Mucosa of descending colon (tissue), 3 donors: ENCODE measurements at regions not wholly inside any gene's neighbourhood (a gene's known extent, or its start where the extent isn't known, plus 50 kb on each side); places are given as distances from the start of the nearest gene placed in this dataset.

Source experiments
- ATAC-seq: fragments of 200-7000 bp; cut with Tn5 transposase; one replicate; pipeline ENCODE4 v1.9.1; 2020; ENCODE audit warnings: mild to moderate bottlenecking, moderate library complexity
- DNase-seq, 3 donors: peaks; one replicate each; pipeline ENCODE4 v3.0.0-alpha.2; 2020
- H3K36me3 ChIP-seq: fragments of 200-600 bp; one replicate; pipeline ENCODE4 v1.8.0; 2021; ENCODE audit warnings: low read depth, mild to moderate bottlenecking
- H3K4me1 ChIP-seq: fragments of 200-600 bp; one replicate; pipeline ENCODE4 v1.8.0; 2021; ENCODE audit warnings: low read depth, mild to moderate bottlenecking
- H3K4me3 ChIP-seq: fragments of 200-600 bp; one replicate; pipeline ENCODE4 v1.8.0; 2021; ENCODE audit warnings: mild to moderate bottlenecking
- H3K9me3 ChIP-seq: fragments of 200-600 bp; one replicate; pipeline ENCODE4 v1.8.0; 2021; ENCODE audit warnings: mild to moderate bottlenecking
- intact Hi-C, 2 donors: fragments of 100-400 bp; cut with DNase I in 1 of 2; cut with micrococcal nuclease in 1 of 2; formaldehyde crosslinking; loops; one replicate each; pipeline versions ENCODE4 v1.11.0 to v1.11.1; 2022; cut with DNase I, micrococcal nuclease
- TF ChIP-seq, protein P1 (sequence below): fragments of 200-600 bp; IDR thresholded peaks from one replicate; pipeline ENCODE4 v1.8.0; 2022; ENCODE audit warnings: antibody characterized with exemption, mild to moderate bottlenecking
- donor health status: DM: no; HTN: no; CAD: no; lungs with moderate emphysema.
- donor health status: DM: no; HTN: no; CAD: no.
- donor health status: DM: no; HTN: yes; CAD: no.

DNA sequence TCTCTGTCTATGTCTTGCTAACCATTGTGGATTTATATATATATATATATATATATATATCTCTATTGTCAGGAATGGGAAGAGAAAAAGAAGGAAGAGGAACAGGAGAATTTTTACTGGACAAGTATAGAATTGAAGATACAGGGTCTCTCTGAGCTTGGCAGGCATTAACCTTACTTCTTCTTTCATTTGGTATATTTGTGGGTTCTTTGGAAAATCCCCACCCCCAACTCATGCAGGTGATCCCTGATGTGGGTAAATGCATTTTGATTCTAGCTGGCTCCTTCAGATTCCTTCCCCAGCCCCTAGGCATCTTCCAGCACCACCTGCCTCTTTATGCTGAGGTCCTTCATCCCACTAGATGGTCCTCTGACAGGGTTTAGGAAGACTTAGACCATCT lies 78.8 kb upstream of the TRABD2B start:
- TF ChIP-seq, protein P1, sequence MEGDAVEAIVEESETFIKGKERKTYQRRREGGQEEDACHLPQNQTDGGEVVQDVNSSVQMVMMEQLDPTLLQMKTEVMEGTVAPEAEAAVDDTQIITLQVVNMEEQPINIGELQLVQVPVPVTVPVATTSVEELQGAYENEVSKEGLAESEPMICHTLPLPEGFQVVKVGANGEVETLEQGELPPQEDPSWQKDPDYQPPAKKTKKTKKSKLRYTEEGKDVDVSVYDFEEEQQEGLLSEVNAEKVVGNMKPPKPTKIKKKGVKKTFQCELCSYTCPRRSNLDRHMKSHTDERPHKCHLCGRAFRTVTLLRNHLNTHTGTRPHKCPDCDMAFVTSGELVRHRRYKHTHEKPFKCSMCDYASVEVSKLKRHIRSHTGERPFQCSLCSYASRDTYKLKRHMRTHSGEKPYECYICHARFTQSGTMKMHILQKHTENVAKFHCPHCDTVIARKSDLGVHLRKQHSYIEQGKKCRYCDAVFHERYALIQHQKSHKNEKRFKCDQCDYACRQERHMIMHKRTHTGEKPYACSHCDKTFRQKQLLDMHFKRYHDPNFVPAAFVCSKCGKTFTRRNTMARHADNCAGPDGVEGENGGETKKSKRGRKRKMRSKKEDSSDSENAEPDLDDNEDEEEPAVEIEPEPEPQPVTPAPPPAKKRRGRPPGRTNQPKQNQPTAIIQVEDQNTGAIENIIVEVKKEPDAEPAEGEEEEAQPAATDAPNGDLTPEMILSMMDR = no peak
- no peak for DNase-seq
- Histone ChIP-seq H3K9me3 (no peaks in the 10 kb centered on the region), H3K4me3 (no peak overlapping the region), H3K4me1 (peaks cover 19% of the 10 kb centered on the region), H3K36me3 (no peaks in the 10 kb centered on the region)
- no peak for ATAC-seq
- intact Hi-C loops = no loop called here

- peaks cover 14% of the 10 kb centered on the region for H3K4me1 ChIP-seq
- H3K36me3 ChIP-seq = no peaks in the 10 kb centered on the region
- no peaks in the 10 kb centered on the region for H3K9me3 ChIP-seq
- no peak overlapping the region for H3K4me3 ChIP-seq
- ATAC-seq = no peak
- TF ChIP-seq, protein P1 = no peak
- intact Hi-C loops = no loop called here
- no peak for DNase-seq
Measured at GRCh38 chr1:48073798-48074530, 76.8 kb upstream of the TRABD2B start.

DNA sequence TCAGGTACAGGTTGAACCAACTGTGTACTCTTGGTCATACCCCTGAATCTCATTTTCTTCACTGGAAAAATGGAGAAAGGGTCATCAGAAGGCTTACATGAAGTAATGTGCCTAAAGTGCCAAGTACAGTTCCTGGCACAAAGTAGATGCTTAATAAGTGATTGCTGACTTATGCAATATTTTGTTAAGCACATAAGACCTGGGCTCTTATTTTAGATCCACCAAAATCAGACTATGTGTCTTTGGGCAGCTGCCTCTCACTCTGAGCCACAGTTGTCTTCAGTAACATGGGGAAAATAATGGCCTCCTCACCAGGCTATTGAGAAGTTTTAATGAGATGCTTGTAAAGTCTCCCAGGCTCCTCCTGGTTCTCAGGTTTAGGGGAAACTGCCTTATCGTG lies 74.3 kb upstream of the TRABD2B start:
- ATAC-seq (no peak), DNase-seq (no peak)
- Histone ChIP-seq H3K9me3 (no peaks in the 10 kb centered on the region), H3K4me1 (peaks cover 7% of the 10 kb centered on the region), H3K4me3 (no peak overlapping the region), H3K36me3 (no peaks in the 10 kb centered on the region)
- intact Hi-C loops = no loop called here
- TF ChIP-seq, protein P1 = no peak

- H3K4me1 ChIP-seq = peaks cover 7% of the 10 kb centered on the region
- TF ChIP-seq, protein P1 = no peak
- intact Hi-C loops = no loop called here
- DNase-seq = no peak
- peak; percentile 33 for ATAC-seq
- H3K9me3 ChIP-seq = no peaks in the 10 kb centered on the region
- H3K4me3 ChIP-seq = no peak overlapping the region
- H3K36me3 ChIP-seq = no peaks in the 10 kb centered on the region
Measured at GRCh38 chr1:48070396-48070750, 73.2 kb upstream of the TRABD2B start.

GRCh38 chr1:48069662-48070395 lies 72.6 kb upstream of the TRABD2B start:
- Histone ChIP-seq H3K4me1 (peaks cover 7% of the 10 kb centered on the region), H3K4me3 (no peak overlapping the region), H3K36me3 (no peaks in the 10 kb centered on the region), H3K9me3 (no peaks in the 10 kb centered on the region)
- TF ChIP-seq, protein P1 = no peak
- ATAC-seq (peak; percentile 87), DNase-seq (peak in 2 of 3 donors; percentile 26 to 68)
- intact Hi-C loops = loop anchor here in 1 of 2 donors (10.0 kb wide), 1 partner anchor 335 kb away; no protein-coding TSS in a partner anchor
